Pancreas (tissue), 10 donors: ENCODE measurements at regions not wholly inside any gene's neighbourhood (a gene's known extent, or its start where the extent isn't known, plus 50 kb on each side); places are given as distances from the start of the nearest gene placed in this dataset.

ENCODE experiments used
- ATAC-seq, 4 donors: fragments of 200-7000 bp; cut with Tn5 transposase; one replicate each; pipeline versions ENCODE4 v1.8.0 to v1.9.1; 2020; ENCODE audit warnings: mild to moderate bottlenecking in 4 of 4, moderate library complexity in 4 of 4
- DNase-seq, 6 donors: peaks; one replicate each; pipeline ENCODE4 v3.0.0-alpha.2; 2020
- FAIRE-seq: peaks from 2 replicates; lab custom pipeline; 2012; peaks lifted over from hg19 to GRCh38; lab: Jason Lieb, UNC
- H3K27ac ChIP-seq, 4 donors: fragments of 200-600 bp; sonication (generic); 1 replicate in 3 of 4; 2 replicates in 1 of 4; pipeline versions ENCODE4 v1.5.0 to v1.8.0; 2020
- H3K27me3 ChIP-seq, 4 donors: fragments of 200-600 bp; one replicate each; pipeline ENCODE4 v1.8.0; 2021
- H3K36me3 ChIP-seq, 3 donors: fragments of 200-600 bp; sonication (generic) in 1 of 3; one replicate each; pipeline versions ENCODE4 v1.5.0 to v1.8.0; 2020 to 2021
- H3K4me1 ChIP-seq, 3 donors: fragments of 200-600 bp; one replicate each; pipeline ENCODE4 v1.8.0; 2021
- H3K4me3 ChIP-seq, 4 donors: fragments of 200-600 bp; sonication (generic) in 2 of 4; one replicate each; pipeline versions ENCODE4 v1.5.0 to v1.8.0; 2020 to 2021
- H3K9me3 ChIP-seq, 4 donors: fragments of 200-600 bp; one replicate each; pipeline ENCODE4 v1.8.0; 2021
- CTCF ChIP-seq, 4 donors: fragments of 200-600 bp; sonication (generic) in 3 of 4; IDR thresholded peaks; one replicate each; pipeline versions ENCODE4 v1.5.0 to v1.8.0; 2021; ENCODE audit warnings: antibody characterized with exemption in 4 of 4
- WGBS, 2 donors: extraction: QIAGEN DNeasy Blood & Tissue Kit; methylation state at CpG; one replicate each; pipeline ENCODE4 v1.1.7; 2013; 5-methylcytosine and 5-hydroxymethylcytosine counted together
- intact Hi-C, 3 donors: fragments of 100-400 bp; cut with DNase I; formaldehyde crosslinking; loops; one replicate each; pipeline versions ENCODE4 v1.11.1 to v1.14.2; 2022
- donor health status: healthy with polysubstance abuse.
- donor health status: DM: no; HTN: no; CAD: no; lungs with moderate emphysema.
- donor health status: DM: no; HTN: no; CAD: no.
- donor health status: control.
- donor health status: control.
- donor health status: Bipolar disorder and iron deficiency.
- donor health status: DM: yes; HTN: yes; CAD: no.
- donor health status: DM: no; HTN: no; CAD: no.
- donor health status: DM: no; HTN: no; CAD: no.
- donor health status: DM: yes; HTN: yes; CAD: no.

GRCh38 chr14:30034152-30034551, 106.5 kb upstream of the PRKD1 start:
- no peaks in the 10 kb centered on the region for H3K27me3 ChIP-seq
- WGBS, 2 donors = 55 to 59% methylated on average over 1 of the region's 1 CpG
- H3K4me1 ChIP-seq = no peaks in the 10 kb centered on the region
- H3K27ac ChIP-seq = no peak overlapping the region
- DNase-seq (no peak), ATAC-seq (no peak), FAIRE-seq (no peak)
- no peak for TF ChIP-seq CTCF (IDR thresholded peaks at IDR 0.05)
- H3K4me3 ChIP-seq = no peak overlapping the region
- no peaks in the 10 kb centered on the region for H3K36me3 ChIP-seq
- intact Hi-C loops = no loop called here
- H3K9me3 ChIP-seq = peaks cover 0 to 7% (median 0%) of the 10 kb centered on the region in 4 donors

- no peaks in the 10 kb centered on the region for H3K36me3 ChIP-seq
- 55 to 59% methylated on average over 1 of the region's 1 CpG for WGBS, 2 donors
These were observed 107.7 kb upstream of the PRKD1 start for GRCh38 chr14:30035361-30035760.

GRCh38 chr14:30045720-30046119, 118.1 kb upstream of the PRKD1 start:
- no peak for TF ChIP-seq CTCF (IDR thresholded peaks at IDR 0.05)
- Histone ChIP-seq H3K36me3 (no peaks in the 10 kb centered on the region), H3K4me3 (no peak overlapping the region), H3K27me3 (no peaks in the 10 kb centered on the region), H3K27ac (no peak overlapping the region), H3K9me3 (no peaks in the 10 kb centered on the region), H3K4me1 (no peaks in the 10 kb centered on the region)
- ATAC-seq = no peak
- no peak for FAIRE-seq
- WGBS, 2 donors = 72 to 84% methylated on average over 5 of the region's 5 CpGs
- no peak for DNase-seq
- intact Hi-C loops = no loop called here

More at GRCh38 chr14:30035361-30035760, 107.7 kb upstream of the PRKD1 start:
- intact Hi-C loops = no loop called here
- H3K27ac ChIP-seq = no peak overlapping the region
- FAIRE-seq = no peak
- no peaks in the 10 kb centered on the region for H3K27me3 ChIP-seq
- no peaks in the 10 kb centered on the region for H3K4me1 ChIP-seq
- no peak for TF ChIP-seq CTCF (IDR thresholded peaks at IDR 0.05)
- no peak overlapping the region for H3K4me3 ChIP-seq
- no peak for DNase-seq
- ATAC-seq = no peak
- peaks cover 0 to 6% (median 0%) of the 10 kb centered on the region in 4 donors for H3K9me3 ChIP-seq

GRCh38 chr14:30053103-30053502, 125.5 kb upstream of the PRKD1 start:
- Histone ChIP-seq H3K27ac (no peak overlapping the region), H3K4me1 (no peaks in the 10 kb centered on the region), H3K4me3 (no peak overlapping the region), H3K27me3 (no peaks in the 10 kb centered on the region), H3K9me3 (no peaks in the 10 kb centered on the region), H3K36me3 (no peaks in the 10 kb centered on the region)
- FAIRE-seq = no peak
- ATAC-seq = no peak
- no peak for TF ChIP-seq CTCF (IDR thresholded peaks at IDR 0.05)
- DNase-seq = no peak
- intact Hi-C loops = no loop called here
- 88 to 92% methylated on average over 2 of the region's 2 CpGs for WGBS, 2 donors

GRCh38 chr14:30054201-30054600, 126.6 kb upstream of the PRKD1 start:
- Histone ChIP-seq H3K27ac (no peak overlapping the region), H3K27me3 (no peaks in the 10 kb centered on the region), H3K4me3 (no peak overlapping the region), H3K9me3 (no peaks in the 10 kb centered on the region), H3K4me1 (no peaks in the 10 kb centered on the region), H3K36me3 (no peaks in the 10 kb centered on the region)
- no peak for TF ChIP-seq CTCF (IDR thresholded peaks at IDR 0.05)
- DNase-seq (no peak), ATAC-seq (no peak), FAIRE-seq (no peak)
- intact Hi-C loops = no loop called here
